ENCODE measurements at regions not wholly inside any gene's neighbourhood (a gene's known extent, or its start where the extent isn't known, plus 50 kb on each side); places are given as distances from the start of the nearest gene placed in this dataset.
"Not testable (repeated sequence)": the region's sequence is repeated elsewhere in the genome, so short reads cannot be mapped to it uniquely, and the experiment has no call there.

DNA sequence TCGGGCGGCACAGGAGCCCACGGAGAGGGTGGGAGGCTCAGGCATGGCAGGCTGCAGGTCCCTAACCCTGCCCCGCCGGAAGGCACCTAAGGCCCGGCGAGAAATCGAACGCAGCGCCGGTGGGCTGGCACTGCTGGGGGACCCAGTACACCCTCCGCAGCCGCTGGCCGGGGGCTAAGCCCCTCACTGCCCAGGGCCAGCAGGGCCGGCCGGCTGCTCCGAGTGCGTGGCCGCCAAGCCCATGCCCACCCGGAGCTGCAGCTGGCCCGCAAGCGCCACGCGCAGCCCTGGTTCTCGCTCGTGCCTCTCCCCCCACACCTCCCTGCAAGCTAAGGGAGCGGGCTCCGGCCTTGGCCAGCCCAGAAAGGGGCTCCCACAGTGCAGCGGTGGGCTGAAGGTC lies 332.7 kb downstream of the HGF start:
- TF ChIP-seq GTF2F1 (IDR thresholded peaks at IDR 0.05; ENCODE audit: borderline replicate concordance, low read depth, low read length); KDM4A (IDR thresholded peaks at IDR 0.05; ENCODE audit: low read depth, low read length, severe bottlenecking); YY1 (IDR thresholded peaks at IDR 0.05; ENCODE audit: low read depth, low read length); POLR2A (IDR thresholded peaks at IDR 0.05; ENCODE audit: control extremely low read depth in 1 of 2, low read depth in 2 of 2, low read length in 2 of 2); MAFK (IDR thresholded peaks at IDR 0.05; ENCODE audit: low read depth, low read length); CREB1 (IDR thresholded peaks at IDR 0.05); RXRA (IDR thresholded peaks at IDR 0.05; ENCODE audit: insufficient read depth, low read depth, low read length); EP300 (IDR thresholded peaks at IDR 0.05; ENCODE audit: borderline replicate concordance in 1 of 2, low read depth in 2 of 2, low read length in 2 of 2): not testable (repeated sequence)
- TF ChIP-seq, protein P1, sequence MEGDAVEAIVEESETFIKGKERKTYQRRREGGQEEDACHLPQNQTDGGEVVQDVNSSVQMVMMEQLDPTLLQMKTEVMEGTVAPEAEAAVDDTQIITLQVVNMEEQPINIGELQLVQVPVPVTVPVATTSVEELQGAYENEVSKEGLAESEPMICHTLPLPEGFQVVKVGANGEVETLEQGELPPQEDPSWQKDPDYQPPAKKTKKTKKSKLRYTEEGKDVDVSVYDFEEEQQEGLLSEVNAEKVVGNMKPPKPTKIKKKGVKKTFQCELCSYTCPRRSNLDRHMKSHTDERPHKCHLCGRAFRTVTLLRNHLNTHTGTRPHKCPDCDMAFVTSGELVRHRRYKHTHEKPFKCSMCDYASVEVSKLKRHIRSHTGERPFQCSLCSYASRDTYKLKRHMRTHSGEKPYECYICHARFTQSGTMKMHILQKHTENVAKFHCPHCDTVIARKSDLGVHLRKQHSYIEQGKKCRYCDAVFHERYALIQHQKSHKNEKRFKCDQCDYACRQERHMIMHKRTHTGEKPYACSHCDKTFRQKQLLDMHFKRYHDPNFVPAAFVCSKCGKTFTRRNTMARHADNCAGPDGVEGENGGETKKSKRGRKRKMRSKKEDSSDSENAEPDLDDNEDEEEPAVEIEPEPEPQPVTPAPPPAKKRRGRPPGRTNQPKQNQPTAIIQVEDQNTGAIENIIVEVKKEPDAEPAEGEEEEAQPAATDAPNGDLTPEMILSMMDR (IDR thresholded peaks at IDR 0.05; ENCODE audit: control extremely low read depth in 1 of 3, insufficient read depth in 1 of 3, low read depth in 1 of 3, low read length in 3 of 3) = not testable (repeated sequence)
